Subcutaneous abdominal adipose tissue (tissue), 5 donors: ENCODE measurements at regions not wholly inside any gene's neighbourhood (a gene's known extent, or its start where the extent isn't known, plus 50 kb on each side); places are given as distances from the start of the nearest gene placed in this dataset.

Source experiments
- H3K27ac ChIP-seq: one replicate; pipeline ENCODE4 v1.7.0; 2013; ENCODE audit warnings: low read depth, mild to moderate bottlenecking, inconsistent platforms, low read length, moderate library complexity
- H3K27me3 ChIP-seq, 5 donors: one replicate each; pipeline ENCODE4 v1.7.0; 2013; ENCODE audit warnings: low read length in 5 of 5, inconsistent platforms in 1 of 5; ENCODE audit not compliant: control insufficient read depth in 5 of 5, insufficient read depth in 4 of 5
- H3K36me3 ChIP-seq, 5 donors: one replicate each; pipeline ENCODE4 v1.7.0; 2013; ENCODE audit warnings: low read length in 5 of 5; ENCODE audit not compliant: control insufficient read depth in 5 of 5, insufficient read depth in 5 of 5
- H3K4me1 ChIP-seq, 5 donors: one replicate each; pipeline ENCODE4 v1.7.0; 2013; ENCODE audit warnings: low read length in 5 of 5, mild to moderate bottlenecking in 3 of 5, moderate library complexity in 1 of 5; ENCODE audit not compliant: control insufficient read depth in 5 of 5, insufficient read depth in 5 of 5
- H3K4me3 ChIP-seq, 5 donors: one replicate each; pipeline ENCODE4 v1.7.0; 2013; ENCODE audit warnings: low read length in 5 of 5, low read depth in 1 of 5
- H3K9ac ChIP-seq, 5 donors: one replicate each; pipeline ENCODE4 v1.7.0; 2013; ENCODE audit warnings: low read length in 5 of 5, mild to moderate bottlenecking in 4 of 5, moderate library complexity in 3 of 5
- H3K9me3 ChIP-seq, 5 donors: one replicate each; pipeline ENCODE4 v1.7.0; 2013; ENCODE audit warnings: low read length in 5 of 5; ENCODE audit not compliant: control insufficient read depth in 5 of 5
- donor health status: healthy.
- donor health status: healthy.
- donor health status: healthy.
- donor health status: healthy.
- donor health status: healthy.

DNA sequence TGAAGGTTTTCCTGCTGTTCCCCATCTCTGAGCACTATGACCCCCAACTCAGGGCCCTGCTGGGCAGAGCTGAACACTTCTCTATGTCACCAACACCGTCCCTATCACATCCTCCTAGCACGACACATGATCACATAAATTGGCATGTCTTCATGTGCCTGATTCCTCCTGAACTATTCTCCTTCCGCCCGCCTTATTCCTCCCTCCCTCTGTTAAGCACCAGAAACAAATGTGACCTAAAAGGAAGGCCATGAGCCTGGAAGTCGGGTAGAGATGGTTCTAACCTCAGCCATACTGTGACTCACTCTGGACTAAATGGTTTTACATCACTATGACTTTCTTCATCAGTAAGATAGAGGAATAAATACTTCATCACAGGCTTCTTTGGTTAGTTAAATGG is 80.8 kb upstream of the DYNLRB2 start:
- Histone ChIP-seq H3K36me3 (no peaks in the 10 kb centered on the region), H3K9me3 (no peaks in the 10 kb centered on the region), H3K4me3 (no peak overlapping the region), H3K9ac (no peak overlapping the region), H3K4me1 (peaks cover 0 to 4% (median 0%) of the 10 kb centered on the region in 5 donors), H3K27me3 (no peaks in the 10 kb centered on the region), H3K27ac (peak overlapping the region; percentile 12)

DNA sequence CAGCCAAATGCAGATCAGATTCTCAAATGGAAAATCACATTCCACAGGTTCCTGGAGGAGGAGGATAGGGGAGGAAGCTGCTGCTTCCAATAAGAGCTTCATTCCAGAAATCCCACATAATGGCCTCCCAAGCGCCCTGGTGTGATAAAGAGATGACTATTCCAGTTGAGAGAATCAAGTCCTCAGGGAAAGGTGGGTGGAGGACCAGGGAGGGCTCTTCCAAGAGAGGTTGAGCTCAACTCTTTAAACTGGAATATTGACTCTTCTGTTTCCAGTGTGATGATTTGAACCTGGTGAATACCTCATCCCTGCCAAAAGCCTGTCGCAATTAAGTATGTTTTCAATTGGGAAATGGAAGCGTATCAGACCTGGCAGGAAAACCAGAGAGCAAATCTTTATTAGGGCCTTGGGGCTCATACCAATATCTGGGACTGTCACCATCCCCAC is 81.4 kb upstream of the DYNLRB2 start:
- H3K4me1 ChIP-seq, result peaks cover 0 to 4% (median 0%) of the 10 kb centered on the region in 5 donors

DNA sequence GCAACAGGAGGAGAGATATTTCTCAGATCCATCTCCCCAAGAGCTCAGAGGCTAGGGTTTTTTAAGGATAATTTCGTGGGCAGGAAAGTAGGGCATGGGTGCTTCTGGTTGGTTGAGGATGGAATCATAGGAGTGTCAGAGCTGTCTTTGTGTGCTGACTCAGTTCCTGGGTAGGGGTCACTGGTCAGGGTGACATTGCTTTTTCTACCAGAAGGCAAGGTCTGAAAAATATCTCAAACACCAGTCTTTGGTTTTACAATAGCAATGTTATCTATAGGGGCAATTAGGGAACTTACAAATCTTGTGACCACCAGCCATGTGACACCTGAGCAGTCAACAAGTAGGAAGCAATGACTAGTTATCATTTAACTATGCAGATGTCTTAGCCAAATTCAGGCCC is 82.9 kb upstream of the DYNLRB2 start:
- no peak overlapping the region for H3K4me3 ChIP-seq
- no peaks in the 10 kb centered on the region for H3K36me3 ChIP-seq
- peaks cover 0 to 4% (median 0%) of the 10 kb centered on the region in 5 donors for H3K4me1 ChIP-seq
- H3K9ac ChIP-seq, result no peak overlapping the region
- H3K27ac ChIP-seq, result no peak overlapping the region
- H3K27me3 ChIP-seq, result no peaks in the 10 kb centered on the region
- no peaks in the 10 kb centered on the region for H3K9me3 ChIP-seq

More for the DNA sequence above, 81.4 kb upstream of the DYNLRB2 start:
- H3K36me3 ChIP-seq, result no peaks in the 10 kb centered on the region
- no peak overlapping the region for H3K9ac ChIP-seq
- no peaks in the 10 kb centered on the region for H3K9me3 ChIP-seq
- no peak overlapping the region for H3K4me3 ChIP-seq
- H3K27me3 ChIP-seq, result no peaks in the 10 kb centered on the region
- H3K27ac ChIP-seq, result peak overlapping the region; percentile 35

DNA sequence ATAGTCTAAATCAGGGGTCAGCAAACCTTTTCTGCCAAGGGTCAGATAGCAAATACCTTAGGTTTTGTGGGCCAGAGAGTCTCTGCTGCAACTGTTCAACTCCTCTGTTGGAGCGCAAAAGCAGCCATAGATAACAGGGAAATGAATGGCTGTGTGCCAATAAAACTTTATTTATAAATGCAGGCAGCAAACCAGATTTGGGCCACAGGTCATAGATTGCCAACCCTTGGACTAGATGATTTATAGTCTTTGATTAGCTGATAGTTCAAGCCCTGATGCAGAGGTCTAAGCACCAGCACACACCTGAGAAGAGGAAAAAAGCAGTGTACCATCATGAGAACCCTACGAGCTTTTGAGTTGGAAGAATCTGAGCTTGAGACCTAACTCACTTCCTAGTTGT is 86.0 kb upstream of the DYNLRB2 start:
- H3K36me3 ChIP-seq, result no peaks in the 10 kb centered on the region
- H3K9ac ChIP-seq, result no peak overlapping the region
- H3K4me3 ChIP-seq, result no peak overlapping the region
- peaks cover 0 to 4% (median 0%) of the 10 kb centered on the region in 5 donors for H3K4me1 ChIP-seq
- no peak overlapping the region for H3K27ac ChIP-seq
- no peaks in the 10 kb centered on the region for H3K9me3 ChIP-seq
- H3K27me3 ChIP-seq, result no peaks in the 10 kb centered on the region

DNA sequence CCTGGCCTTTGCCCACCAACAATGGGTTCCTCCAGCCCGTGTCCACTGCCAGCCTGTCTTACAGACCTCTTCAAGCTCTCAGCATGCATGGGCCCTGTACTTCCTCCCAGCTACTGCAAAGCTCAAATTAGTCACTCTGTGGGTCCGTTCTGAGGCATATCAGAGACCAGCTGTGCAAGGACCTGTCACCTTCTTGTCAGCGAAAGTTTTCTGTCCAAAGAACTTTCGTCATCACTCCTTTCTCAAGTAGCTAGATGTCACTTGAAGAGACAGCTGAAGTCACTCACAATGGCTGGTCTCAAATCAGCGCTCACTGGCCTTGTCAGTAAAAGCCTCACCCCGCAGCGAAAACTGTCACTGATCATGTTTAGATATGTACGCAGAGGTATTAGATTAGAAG is 91.4 kb upstream of the DYNLRB2 start:
- Histone ChIP-seq H3K4me3 (no peak overlapping the region), H3K4me1 (no peaks in the 10 kb centered on the region), H3K9ac (no peak overlapping the region), H3K9me3 (no peaks in the 10 kb centered on the region), H3K27ac (no peak overlapping the region), H3K27me3 (no peaks in the 10 kb centered on the region), H3K36me3 (no peaks in the 10 kb centered on the region)

DNA sequence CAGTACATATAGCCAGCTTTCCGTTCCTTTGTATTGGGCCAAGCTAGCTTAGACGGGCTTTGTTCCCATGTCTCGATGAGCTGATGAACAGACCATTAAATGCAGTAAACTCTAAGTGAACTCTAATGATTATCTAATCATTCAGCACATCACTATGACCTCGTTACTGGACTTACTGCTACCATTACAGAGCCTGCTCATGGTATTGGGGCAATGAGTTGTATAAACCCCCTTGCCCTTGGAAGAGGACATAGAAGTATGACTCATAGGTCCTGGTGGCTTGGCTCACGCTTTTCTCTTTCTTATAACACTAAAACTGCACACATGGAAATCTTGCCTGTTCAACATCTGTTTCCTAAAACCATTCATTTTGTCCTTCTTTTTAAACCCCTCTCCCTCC is 93.6 kb upstream of the DYNLRB2 start:
- Histone ChIP-seq H3K4me3 (no peak overlapping the region), H3K9ac (no peak overlapping the region), H3K27ac (no peak overlapping the region), H3K9me3 (no peaks in the 10 kb centered on the region), H3K36me3 (no peaks in the 10 kb centered on the region), H3K27me3 (no peaks in the 10 kb centered on the region), H3K4me1 (no peaks in the 10 kb centered on the region)

DNA sequence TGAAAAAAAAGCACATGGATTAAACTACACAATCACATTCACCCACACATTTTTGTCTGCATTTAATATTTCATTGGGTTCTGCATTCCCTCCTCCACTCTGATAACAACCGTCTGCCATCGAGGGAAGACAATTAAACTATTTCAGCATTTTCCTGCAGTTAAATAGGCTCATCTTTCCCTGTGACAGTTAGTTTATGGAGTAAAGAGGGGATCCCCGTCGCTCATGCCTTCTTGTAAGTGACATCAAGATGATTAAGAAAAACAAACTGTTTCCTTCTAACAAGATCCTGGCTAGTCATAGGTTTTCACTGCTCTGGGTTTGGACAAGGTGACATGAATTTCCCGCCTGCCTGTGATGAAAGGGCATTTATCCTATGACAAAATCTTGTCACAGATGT is 98.0 kb upstream of the DYNLRB2 start:
- Histone ChIP-seq H3K4me3 (no peak overlapping the region), H3K4me1 (no peaks in the 10 kb centered on the region), H3K9me3 (no peaks in the 10 kb centered on the region), H3K27me3 (no peaks in the 10 kb centered on the region), H3K9ac (no peak overlapping the region), H3K27ac (no peak overlapping the region), H3K36me3 (no peaks in the 10 kb centered on the region)

DNA sequence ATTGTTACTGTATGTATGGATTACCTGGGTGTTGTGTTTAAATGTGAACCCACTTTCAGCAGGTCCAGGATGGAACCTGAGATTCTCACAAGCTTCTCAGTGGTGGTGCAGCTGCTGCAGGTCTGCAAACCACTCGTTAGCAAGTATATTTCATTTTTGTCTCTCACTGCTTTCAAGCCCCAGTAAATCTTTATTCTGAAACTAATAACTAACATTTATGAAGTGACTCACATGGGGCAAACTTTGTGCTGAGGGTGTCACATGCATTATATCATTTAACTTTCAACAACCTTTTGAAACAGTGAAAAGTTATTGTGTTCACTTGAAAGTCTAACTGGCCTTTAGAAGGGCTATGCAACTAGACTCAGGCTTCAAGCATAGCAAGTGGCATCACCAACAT is 98.9 kb upstream of the DYNLRB2 start:
- no peak overlapping the region for H3K9ac ChIP-seq
- no peak overlapping the region for H3K4me3 ChIP-seq
- H3K9me3 ChIP-seq, result no peaks in the 10 kb centered on the region
- no peak overlapping the region for H3K27ac ChIP-seq
- no peaks in the 10 kb centered on the region for H3K27me3 ChIP-seq
- no peaks in the 10 kb centered on the region for H3K36me3 ChIP-seq
- H3K4me1 ChIP-seq, result no peaks in the 10 kb centered on the region

DNA sequence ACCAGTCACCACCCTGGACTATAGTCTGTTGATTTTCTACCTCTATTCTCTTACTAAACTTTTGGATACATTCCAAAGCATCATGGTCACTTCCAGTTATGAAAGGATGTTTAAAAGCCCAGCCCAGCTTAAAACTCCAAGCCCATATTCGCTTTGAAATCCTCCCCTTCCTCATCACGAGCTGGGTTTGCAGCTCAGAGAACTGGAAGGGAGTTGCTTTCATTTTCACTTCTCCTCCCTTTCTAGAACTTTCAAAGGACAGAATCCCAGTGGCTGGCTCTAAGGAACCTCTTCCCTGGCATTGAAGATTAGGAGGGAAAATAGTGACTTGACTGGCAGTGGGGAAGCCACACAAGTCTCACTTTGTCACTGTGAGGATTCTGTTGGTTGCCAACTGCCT is 100.1 kb upstream of the DYNLRB2 start:
- no peaks in the 10 kb centered on the region for H3K36me3 ChIP-seq
- no peak overlapping the region for H3K9ac ChIP-seq
- H3K27ac ChIP-seq, result no peak overlapping the region
- peak overlapping the region in 2 of 5 donors; percentile 0 to 33 for H3K4me3 ChIP-seq
- no peaks in the 10 kb centered on the region for H3K27me3 ChIP-seq
- no peaks in the 10 kb centered on the region for H3K9me3 ChIP-seq
- no peaks in the 10 kb centered on the region for H3K4me1 ChIP-seq

DNA sequence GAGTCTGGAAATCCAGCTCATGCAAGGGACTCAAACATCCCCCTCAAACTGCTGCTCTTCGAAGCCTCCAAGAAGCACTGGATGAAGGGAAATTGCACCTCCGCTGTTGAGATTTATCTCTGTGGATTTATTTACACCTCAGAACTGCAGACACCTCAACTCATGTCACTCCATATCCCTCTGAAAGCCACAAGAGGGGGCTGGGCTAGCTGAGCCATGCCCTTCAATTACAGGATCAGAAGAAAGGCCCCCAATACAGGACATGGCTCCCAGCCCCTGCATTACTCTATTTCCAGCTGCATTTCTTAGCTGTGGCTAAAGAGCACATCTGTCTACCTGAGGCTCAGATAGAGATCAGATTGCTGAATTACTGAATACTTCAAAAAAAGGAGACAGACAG is 103.1 kb upstream of the DYNLRB2 start:
- H3K4me1 ChIP-seq, result no peaks in the 10 kb centered on the region
- H3K27ac ChIP-seq, result no peak overlapping the region
- no peaks in the 10 kb centered on the region for H3K9me3 ChIP-seq
- no peak overlapping the region for H3K9ac ChIP-seq
- H3K36me3 ChIP-seq, result no peaks in the 10 kb centered on the region
- no peak overlapping the region for H3K4me3 ChIP-seq
- no peaks in the 10 kb centered on the region for H3K27me3 ChIP-seq

DNA sequence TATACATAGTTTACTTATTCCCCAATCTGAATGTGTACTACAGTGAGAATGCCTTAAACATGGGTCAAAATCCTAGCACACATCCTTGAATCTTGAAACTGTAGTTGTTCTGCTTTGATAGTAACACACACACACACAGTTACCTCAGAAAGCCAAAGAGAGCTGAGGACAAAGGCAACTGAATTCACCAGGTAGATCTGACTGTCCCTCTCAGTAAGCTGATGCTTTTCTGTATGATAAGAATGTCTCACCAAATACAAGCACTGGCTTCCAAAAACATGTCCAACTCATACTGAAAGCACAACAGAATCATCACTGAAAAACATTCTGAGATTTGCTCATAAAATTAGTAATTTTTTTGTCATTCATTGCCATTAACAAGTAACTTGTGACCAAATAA is 104.3 kb upstream of the DYNLRB2 start:
- Histone ChIP-seq H3K9ac (no peak overlapping the region), H3K4me3 (no peak overlapping the region), H3K27me3 (no peaks in the 10 kb centered on the region), H3K27ac (no peak overlapping the region), H3K36me3 (no peaks in the 10 kb centered on the region), H3K4me1 (no peaks in the 10 kb centered on the region), H3K9me3 (no peaks in the 10 kb centered on the region)
